SK-N-SH treated with all-trans-retinoic acid at 6 μM for 48 hours (cell line): ENCODE measurements at regions not wholly inside any gene's neighbourhood (a gene's known extent, or its start where the extent isn't known, plus 50 kb on each side); places are given as distances from the start of the nearest gene placed in this dataset.

Experiments
- ATAC-seq: fragments of 200-7000 bp; cut with Tn5 transposase; 3 replicates; pipeline ENCODE4 v1.9.1; 2020; ENCODE audit warnings: mild to moderate bottlenecking, moderate library complexity
- ARNTL ChIP-seq: fragments of 450-650 bp; formaldehyde crosslinking; IDR thresholded peaks from 2 replicates; pipeline ENCODE4 v1.5.0; 2020; ENCODE audit warnings: low read depth, mild to moderate bottlenecking, moderate library complexity, borderline replicate concordance
- BACH2 ChIP-seq: fragments of 250-450 bp; sonication (Bioruptor Pico); IDR thresholded peaks from 2 replicates; pipeline ENCODE4 v1.9.0; 2021; ENCODE audit warnings: mild to moderate bottlenecking, borderline replicate concordance
- CSDC2 ChIP-seq: fragments of 250-450 bp; sonication (Bioruptor Pico); IDR thresholded peaks from 2 replicates; pipeline ENCODE4 v1.5.0; 2020; ENCODE audit warnings: mild to moderate bottlenecking, moderate library complexity
- ESRRG ChIP-seq: fragments of 250-450 bp; sonication (Bioruptor Pico); IDR thresholded peaks from 2 replicates; pipeline ENCODE4 v1.6.1; 2021; ENCODE audit warnings: mild to moderate bottlenecking
- GLIS3 ChIP-seq: fragments of 250-450 bp; sonication (Bioruptor Pico); IDR thresholded peaks from 2 replicates; pipeline ENCODE4 v1.5.0; 2020; ENCODE audit warnings: mild to moderate bottlenecking, moderate library complexity
- ISL1 ChIP-seq: fragments of 250-450 bp; sonication (Bioruptor Pico); IDR thresholded peaks from 2 replicates; pipeline ENCODE4 v2.1.2; 2022; ENCODE audit warnings: mild to moderate bottlenecking, moderate library complexity
- PATZ1 ChIP-seq: fragments of 250-450 bp; sonication (Bioruptor Pico); IDR thresholded peaks from 2 replicates; pipeline ENCODE4 v1.8.0; 2020; ENCODE audit warnings: mild to moderate bottlenecking, moderate library complexity, borderline replicate concordance
- POU6F1 ChIP-seq: fragments of 250-450 bp; sonication (Bioruptor Pico); IDR thresholded peaks from 2 replicates; pipeline ENCODE4 v1.8.0; 2021; ENCODE audit warnings: low read depth, mild to moderate bottlenecking, moderate library complexity, borderline replicate concordance
- PPARA ChIP-seq: fragments of 250-450 bp; sonication (Bioruptor Pico); IDR thresholded peaks from 2 replicates; pipeline ENCODE4 v1.5.0; 2020; ENCODE audit warnings: mild to moderate bottlenecking, borderline replicate concordance
- RARB ChIP-seq: fragments of 250-450 bp; sonication (Bioruptor Pico); IDR thresholded peaks from 2 replicates; pipeline ENCODE4 v1.8.0; 2021; ENCODE audit warnings: mild to moderate bottlenecking, moderate library complexity
- TCF4 ChIP-seq: fragments of 250-450 bp; sonication (Bioruptor Pico); IDR thresholded peaks from 2 replicates; pipeline ENCODE4 v1.8.0; 2021; ENCODE audit warnings: mild to moderate bottlenecking, moderate library complexity, borderline replicate concordance
- TOX ChIP-seq: fragments of 250-450 bp; sonication (Bioruptor Pico); IDR thresholded peaks from 2 replicates; pipeline ENCODE4 v1.8.0; 2021; ENCODE audit warnings: mild to moderate bottlenecking, moderate library complexity, borderline replicate concordance
- ZC3H10 ChIP-seq: fragments of 250-450 bp; sonication (Bioruptor Pico); IDR thresholded peaks from 2 replicates; pipeline ENCODE4 v1.5.1; 2021; ENCODE audit warnings: mild to moderate bottlenecking, moderate library complexity
- ZFP3 ChIP-seq: fragments of 250-450 bp; sonication (Bioruptor Pico); IDR thresholded peaks from 2 replicates; pipeline ENCODE4 v1.5.0; 2020; ENCODE audit warnings: mild to moderate bottlenecking, moderate library complexity
- ZFP30 ChIP-seq: fragments of 450-650 bp; formaldehyde crosslinking; IDR thresholded peaks from 2 replicates; pipeline ENCODE4 v1.5.0; 2022; ENCODE audit warnings: mild to moderate bottlenecking, moderate library complexity
- ZNF565 ChIP-seq: fragments of 450-650 bp; formaldehyde crosslinking; conservative IDR thresholded peaks from 2 replicates; pipeline ENCODE4 v1.5.0; 2020; ENCODE audit warnings: low read depth, mild to moderate bottlenecking, moderate library complexity
- ZNF70 ChIP-seq: fragments of 450-650 bp; formaldehyde crosslinking; IDR thresholded peaks from 2 replicates; pipeline ENCODE4 v1.5.0; 2020; ENCODE audit warnings: mild to moderate bottlenecking, moderate library complexity
- ZNF8 ChIP-seq: fragments of 450-650 bp; formaldehyde crosslinking; IDR thresholded peaks from 2 replicates; pipeline ENCODE4 v1.5.0; 2020; ENCODE audit warnings: mild to moderate bottlenecking, moderate library complexity
- TF ChIP-seq, protein P1 (sequence below): fragments of 250-450 bp; sonication (Bioruptor Pico); IDR thresholded peaks from 2 replicates; pipeline ENCODE4 v1.5.1; 2021; ENCODE audit warnings: mild to moderate bottlenecking, moderate library complexity
- TF ChIP-seq, protein P2 (sequence below): fragments of 250-450 bp; sonication (Bioruptor Pico); IDR thresholded peaks from 2 replicates; pipeline ENCODE4 v1.5.0; 2020; ENCODE audit warnings: mild to moderate bottlenecking, moderate library complexity

GRCh38 chr5:125129151-125129806 is 382.8 kb upstream of the ZNF608 start:
- no peak for TF ChIP-seq ZNF565
- TF ChIP-seq GLIS3 (CRISPR knock-in tag), result no peak
- no peak for TF ChIP-seq TOX (CRISPR knock-in tag)
- no peak for TF ChIP-seq ISL1 (CRISPR knock-in tag)
- no peak for TF ChIP-seq PPARA
- TF ChIP-seq ZC3H10, result no peak
- no peak for TF ChIP-seq CSDC2
- TF ChIP-seq ARNTL (CRISPR knock-in tag), result no peak
- no peak for TF ChIP-seq ZNF70 (CRISPR knock-in tag)
- no peak for TF ChIP-seq POU6F1 (CRISPR knock-in tag)
- TF ChIP-seq ZFP3 (CRISPR knock-in tag), result no peak
- TF ChIP-seq, protein P1, sequence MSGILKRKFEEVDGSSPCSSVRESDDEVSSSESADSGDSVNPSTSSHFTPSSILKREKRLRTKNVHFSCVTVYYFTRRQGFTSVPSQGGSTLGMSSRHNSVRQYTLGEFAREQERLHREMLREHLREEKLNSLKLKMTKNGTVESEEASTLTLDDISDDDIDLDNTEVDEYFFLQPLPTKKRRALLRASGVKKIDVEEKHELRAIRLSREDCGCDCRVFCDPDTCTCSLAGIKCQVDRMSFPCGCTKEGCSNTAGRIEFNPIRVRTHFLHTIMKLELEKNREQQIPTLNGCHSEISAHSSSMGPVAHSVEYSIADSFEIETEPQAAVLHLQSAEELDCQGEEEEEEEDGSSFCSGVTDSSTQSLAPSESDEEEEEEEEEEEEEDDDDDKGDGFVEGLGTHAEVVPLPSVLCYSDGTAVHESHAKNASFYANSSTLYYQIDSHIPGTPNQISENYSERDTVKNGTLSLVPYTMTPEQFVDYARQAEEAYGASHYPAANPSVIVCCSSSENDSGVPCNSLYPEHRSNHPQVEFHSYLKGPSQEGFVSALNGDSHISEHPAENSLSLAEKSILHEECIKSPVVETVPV (CRISPR knock-in tag), result no peak
- no peak for TF ChIP-seq BACH2 (CRISPR knock-in tag)
- TF ChIP-seq ZNF8, result no peak
- TF ChIP-seq PATZ1, result no peak
- TF ChIP-seq, protein P2, sequence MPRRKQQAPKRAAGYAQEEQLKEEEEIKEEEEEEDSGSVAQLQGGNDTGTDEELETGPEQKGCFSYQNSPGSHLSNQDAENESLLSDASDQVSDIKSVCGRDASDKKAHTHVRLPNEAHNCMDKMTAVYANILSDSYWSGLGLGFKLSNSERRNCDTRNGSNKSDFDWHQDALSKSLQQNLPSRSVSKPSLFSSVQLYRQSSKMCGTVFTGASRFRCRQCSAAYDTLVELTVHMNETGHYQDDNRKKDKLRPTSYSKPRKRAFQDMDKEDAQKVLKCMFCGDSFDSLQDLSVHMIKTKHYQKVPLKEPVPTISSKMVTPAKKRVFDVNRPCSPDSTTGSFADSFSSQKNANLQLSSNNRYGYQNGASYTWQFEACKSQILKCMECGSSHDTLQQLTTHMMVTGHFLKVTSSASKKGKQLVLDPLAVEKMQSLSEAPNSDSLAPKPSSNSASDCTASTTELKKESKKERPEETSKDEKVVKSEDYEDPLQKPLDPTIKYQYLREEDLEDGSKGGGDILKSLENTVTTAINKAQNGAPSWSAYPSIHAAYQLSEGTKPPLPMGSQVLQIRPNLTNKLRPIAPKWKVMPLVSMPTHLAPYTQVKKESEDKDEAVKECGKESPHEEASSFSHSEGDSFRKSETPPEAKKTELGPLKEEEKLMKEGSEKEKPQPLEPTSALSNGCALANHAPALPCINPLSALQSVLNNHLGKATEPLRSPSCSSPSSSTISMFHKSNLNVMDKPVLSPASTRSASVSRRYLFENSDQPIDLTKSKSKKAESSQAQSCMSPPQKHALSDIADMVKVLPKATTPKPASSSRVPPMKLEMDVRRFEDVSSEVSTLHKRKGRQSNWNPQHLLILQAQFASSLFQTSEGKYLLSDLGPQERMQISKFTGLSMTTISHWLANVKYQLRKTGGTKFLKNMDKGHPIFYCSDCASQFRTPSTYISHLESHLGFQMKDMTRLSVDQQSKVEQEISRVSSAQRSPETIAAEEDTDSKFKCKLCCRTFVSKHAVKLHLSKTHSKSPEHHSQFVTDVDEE, result no peak
- TF ChIP-seq ESRRG (CRISPR knock-in tag), result no peak
- no peak for TF ChIP-seq ZFP30
- no peak for ATAC-seq

DNA sequence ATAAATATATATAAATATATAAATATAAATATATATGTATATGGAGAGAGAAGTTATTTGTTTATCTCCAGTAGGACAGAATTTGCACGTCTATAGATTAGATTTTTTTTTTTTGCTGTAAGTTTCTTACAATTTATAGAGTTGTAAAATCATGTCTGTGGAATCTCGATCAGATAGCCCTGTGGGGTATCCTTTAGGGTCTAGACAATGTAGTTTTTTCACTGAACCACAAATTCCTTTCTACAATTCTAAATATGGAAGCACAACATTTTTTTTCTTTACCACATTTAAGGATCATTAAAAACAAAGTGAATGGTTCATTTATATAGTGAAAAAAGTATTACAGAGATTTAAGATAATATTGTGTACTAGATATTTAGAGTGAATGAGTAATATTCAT is 384.2 kb upstream of the ZNF608 start:
- no peak for ATAC-seq
- TF ChIP-seq TCF4 (no peak), RARB (CRISPR knock-in tag) (no peak), GLIS3 (CRISPR knock-in tag) (no peak), ZNF70 (CRISPR knock-in tag) (no peak), ARNTL (CRISPR knock-in tag) (no peak), PPARA (no peak), ZNF8 (no peak), ZC3H10 (no peak), TOX (CRISPR knock-in tag) (no peak), ZFP3 (CRISPR knock-in tag) (no peak)
- TF ChIP-seq, protein P2, result no peak
- TF ChIP-seq, protein P1 (CRISPR knock-in tag), result no peak
